DOHH2 (cell line): ENCODE measurements at regions not wholly inside any gene's neighbourhood (a gene's known extent, or its start where the extent isn't known, plus 50 kb on each side); places are given as distances from the start of the nearest gene placed in this dataset.

Experiments
- H3F3A ChIP-seq: fragments of 200-600 bp; sonication (generic), shearing (Covaris generic); 2 replicates; pipeline ENCODE4 v1.6.0; 2016; ENCODE audit warnings: antibody characterized with exemption, mild to moderate bottlenecking; ENCODE audit not compliant: control insufficient read depth, insufficient read depth
- H3K27ac ChIP-seq: fragments of 200-600 bp; sonication (generic); 2 replicates; pipeline ENCODE4 v1.5.1; 2014; ENCODE audit warnings: low read depth, mild to moderate bottlenecking, low read length, moderate library complexity
- H3K27me3 ChIP-seq: fragments of 200-600 bp; sonication (generic); 2 replicates; pipeline ENCODE4 v1.6.1; 2014; ENCODE audit warnings: mild to moderate bottlenecking, low read length, mixed read lengths; ENCODE audit not compliant: control insufficient read depth
- H3K36me3 ChIP-seq: fragments of 200-600 bp; sonication (generic); 2 replicates; pipeline ENCODE4 v1.6.1; 2014; ENCODE audit warnings: mild to moderate bottlenecking, low read length, moderate library complexity, mixed read lengths; ENCODE audit not compliant: control insufficient read depth
- H3K4me1 ChIP-seq: fragments of 200-600 bp; sonication (generic); 2 replicates; pipeline ENCODE4 v1.6.1; 2014; ENCODE audit warnings: mild to moderate bottlenecking, low read length, mixed read lengths; ENCODE audit not compliant: control insufficient read depth
- H3K4me2 ChIP-seq: fragments of 200-600 bp; sonication (generic); 2 replicates; pipeline ENCODE4 v1.6.0; 2014; ENCODE audit warnings: mild to moderate bottlenecking, low read length, moderate library complexity
- H3K4me3 ChIP-seq: fragments of 200-600 bp; sonication (generic); 2 replicates; pipeline ENCODE4 v1.5.1; 2014; ENCODE audit warnings: mild to moderate bottlenecking, low read length, mixed read lengths
- H3K79me2 ChIP-seq: fragments of 200-600 bp; sonication (generic); 2 replicates; pipeline ENCODE4 v1.6.1; 2014; ENCODE audit warnings: mild to moderate bottlenecking, low read length, mixed read lengths; ENCODE audit not compliant: control insufficient read depth
- H3K9me2 ChIP-seq: fragments of 200-600 bp; sonication (generic); replicated peaks from 2 replicates; pipeline ENCODE4 v1.6.1; 2014; ENCODE audit warnings: mild to moderate bottlenecking, low read length, mixed read lengths; ENCODE audit not compliant: control insufficient read depth
- H3K9me3 ChIP-seq: fragments of 200-600 bp; sonication (generic); 2 replicates; pipeline ENCODE4 v1.6.1; 2014; ENCODE audit warnings: antibody characterized with exemption, low read length, mixed read lengths; ENCODE audit not compliant: control insufficient read depth, insufficient read depth
- H4K20me1 ChIP-seq: fragments of 200-600 bp; sonication (generic); 2 replicates; pipeline ENCODE4 v1.6.0; 2014; ENCODE audit warnings: low read depth, mild to moderate bottlenecking, antibody characterized with exemption, low read length, moderate library complexity; ENCODE audit not compliant: control insufficient read depth, insufficient read depth
- EZH2phosphoT487 ChIP-seq: fragments of 200-600 bp; sonication (generic); IDR thresholded peaks from 2 replicates; pipeline ENCODE4 v1.6.1; 2017; ENCODE audit warnings: borderline replicate concordance, mild to moderate bottlenecking, antibody characterized with exemption, low read length, moderate library complexity, mixed read lengths
- TF ChIP-seq, protein P1 (sequence below): fragments of 200-600 bp; sonication (generic); IDR thresholded peaks from one replicate; pipeline ENCODE4 v1.5.1; 2014; ENCODE audit warnings: antibody characterized with exemption, mild to moderate bottlenecking, low read depth, low read length; ENCODE audit not compliant: poor library complexity, severe bottlenecking

DNA sequence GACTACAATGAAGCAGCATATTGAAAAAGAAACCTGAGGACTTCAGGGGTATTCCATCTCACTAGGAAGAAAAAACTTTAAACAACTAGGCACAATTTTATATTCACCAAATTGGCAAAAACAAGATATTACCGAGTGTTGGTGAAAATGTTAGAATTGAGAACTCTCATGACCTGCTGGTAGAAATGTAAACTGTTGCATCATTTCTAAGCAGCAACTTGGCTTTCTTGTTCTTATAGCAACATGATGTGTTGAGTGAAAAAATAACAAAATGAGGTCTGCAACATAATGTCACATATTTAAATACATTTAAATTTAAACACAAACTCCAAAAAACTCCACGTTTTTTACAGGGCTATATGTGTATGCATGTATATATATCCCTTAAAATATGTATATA, 59.0 kb upstream of the SPPL2A start:
- H3K27me3 ChIP-seq: no peaks in the 10 kb centered on the region
- H3K36me3 ChIP-seq: no peaks in the 10 kb centered on the region
- TF ChIP-seq, protein P1, sequence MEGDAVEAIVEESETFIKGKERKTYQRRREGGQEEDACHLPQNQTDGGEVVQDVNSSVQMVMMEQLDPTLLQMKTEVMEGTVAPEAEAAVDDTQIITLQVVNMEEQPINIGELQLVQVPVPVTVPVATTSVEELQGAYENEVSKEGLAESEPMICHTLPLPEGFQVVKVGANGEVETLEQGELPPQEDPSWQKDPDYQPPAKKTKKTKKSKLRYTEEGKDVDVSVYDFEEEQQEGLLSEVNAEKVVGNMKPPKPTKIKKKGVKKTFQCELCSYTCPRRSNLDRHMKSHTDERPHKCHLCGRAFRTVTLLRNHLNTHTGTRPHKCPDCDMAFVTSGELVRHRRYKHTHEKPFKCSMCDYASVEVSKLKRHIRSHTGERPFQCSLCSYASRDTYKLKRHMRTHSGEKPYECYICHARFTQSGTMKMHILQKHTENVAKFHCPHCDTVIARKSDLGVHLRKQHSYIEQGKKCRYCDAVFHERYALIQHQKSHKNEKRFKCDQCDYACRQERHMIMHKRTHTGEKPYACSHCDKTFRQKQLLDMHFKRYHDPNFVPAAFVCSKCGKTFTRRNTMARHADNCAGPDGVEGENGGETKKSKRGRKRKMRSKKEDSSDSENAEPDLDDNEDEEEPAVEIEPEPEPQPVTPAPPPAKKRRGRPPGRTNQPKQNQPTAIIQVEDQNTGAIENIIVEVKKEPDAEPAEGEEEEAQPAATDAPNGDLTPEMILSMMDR: no peak
- TF ChIP-seq EZH2phosphoT487: no peak
- H3K4me1 ChIP-seq: no peaks in the 10 kb centered on the region
- H3K9me3 ChIP-seq: no peaks in the 10 kb centered on the region
- no peaks in the 10 kb centered on the region for H3F3A ChIP-seq
- H3K4me3 ChIP-seq: no peak overlapping the region
- H3K79me2 ChIP-seq: no peaks in the 10 kb centered on the region
- H3K27ac ChIP-seq: no peak overlapping the region
- no peak overlapping the region for H3K4me2 ChIP-seq
- no peaks in the 10 kb centered on the region for H4K20me1 ChIP-seq
- H3K9me2 ChIP-seq: no peaks in the 10 kb centered on the region

DNA sequence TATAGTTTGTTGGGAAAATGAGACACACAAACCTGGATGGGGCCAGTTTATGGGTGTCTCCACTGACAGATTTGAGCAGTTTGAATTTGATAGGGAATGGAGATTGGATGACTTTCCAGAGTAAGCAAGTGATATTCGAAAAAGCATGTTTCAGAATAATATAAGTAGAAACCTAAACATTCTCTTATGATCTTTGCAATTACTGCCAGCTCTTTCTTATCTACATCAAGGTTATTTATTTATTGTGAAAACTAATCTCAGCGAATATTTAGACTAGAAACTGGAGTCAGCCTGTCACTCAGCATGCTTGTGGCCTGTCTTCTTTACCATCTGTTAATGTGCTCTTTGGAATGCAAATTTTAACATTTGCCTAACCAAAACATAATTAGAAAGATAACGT, 57.8 kb upstream of the SPPL2A start:
- no peaks in the 10 kb centered on the region for H3K27me3 ChIP-seq

DNA sequence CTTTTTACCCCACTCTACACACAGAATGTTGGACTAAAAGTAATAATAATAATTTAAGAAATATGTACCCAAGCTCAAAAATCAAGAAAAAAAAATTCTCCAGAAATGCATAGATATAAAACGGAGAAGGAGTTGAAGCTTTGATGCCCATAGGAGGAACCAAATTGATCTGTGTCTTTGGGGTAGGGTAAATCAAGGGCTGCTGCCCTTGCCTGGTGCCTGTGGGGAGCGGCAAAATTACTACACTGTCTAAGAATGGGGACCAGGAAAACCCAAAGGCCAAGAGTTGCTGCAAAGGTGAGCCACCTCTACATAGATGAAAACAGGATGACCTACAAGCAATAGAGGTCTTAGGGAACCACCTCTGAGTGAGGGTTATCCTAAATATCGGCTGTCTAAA, 56.0 kb upstream of the SPPL2A start:
- H3K36me3 ChIP-seq: no peaks in the 10 kb centered on the region
- no peaks in the 10 kb centered on the region for H3K9me3 ChIP-seq
- H3K9me2 ChIP-seq: no peaks in the 10 kb centered on the region
- TF ChIP-seq, protein P1: no peak
- TF ChIP-seq EZH2phosphoT487: no peak
- no peak overlapping the region for H3K27ac ChIP-seq
- peaks cover 7% of the 10 kb centered on the region for H3K27me3 ChIP-seq
- H3K4me1 ChIP-seq: no peaks in the 10 kb centered on the region
- no peak overlapping the region for H3K4me3 ChIP-seq
- no peaks in the 10 kb centered on the region for H3K79me2 ChIP-seq
- H3F3A ChIP-seq: no peaks in the 10 kb centered on the region
- no peaks in the 10 kb centered on the region for H4K20me1 ChIP-seq
- no peak overlapping the region for H3K4me2 ChIP-seq

More for the DNA sequence above, 57.8 kb upstream of the SPPL2A start:
- Histone ChIP-seq H3K4me3 (no peak overlapping the region), H3K4me2 (no peak overlapping the region), H3K79me2 (no peaks in the 10 kb centered on the region), H3K4me1 (no peaks in the 10 kb centered on the region), H3K9me2 (no peaks in the 10 kb centered on the region), H3K9me3 (no peaks in the 10 kb centered on the region), H4K20me1 (no peaks in the 10 kb centered on the region), H3K27ac (no peak overlapping the region), H3F3A (no peaks in the 10 kb centered on the region), H3K36me3 (no peaks in the 10 kb centered on the region)
- TF ChIP-seq EZH2phosphoT487: no peak
- TF ChIP-seq, protein P1: no peak

DNA sequence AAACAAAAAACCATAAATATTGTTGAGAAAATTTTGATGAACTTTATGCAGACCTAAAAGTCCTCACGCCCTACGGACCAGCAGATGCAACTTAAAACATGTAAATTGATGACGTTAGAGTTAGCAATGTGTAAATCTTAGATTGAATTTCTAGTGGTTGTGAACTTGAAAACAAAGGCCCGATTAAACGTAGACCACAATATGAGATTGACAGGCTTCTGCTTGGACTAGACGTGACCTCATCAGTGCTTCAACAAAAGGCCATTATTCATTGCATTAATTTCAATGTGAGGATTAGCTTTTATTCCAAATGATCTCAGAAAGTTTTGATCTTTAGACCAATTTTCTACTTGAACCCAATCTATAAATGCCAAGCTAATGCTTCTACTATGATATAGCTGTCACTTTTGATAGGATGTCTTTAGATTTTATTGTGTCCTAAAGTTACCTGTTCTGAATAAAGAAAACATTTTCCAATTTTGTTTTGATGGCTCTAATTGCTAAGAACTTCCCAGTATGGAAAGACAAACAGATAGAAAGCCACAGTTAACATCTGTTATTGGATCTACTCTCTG, 55.4 kb upstream of the SPPL2A start:
- Histone ChIP-seq H3K36me3 (no peaks in the 10 kb centered on the region), H3K4me3 (no peak overlapping the region), H4K20me1 (no peaks in the 10 kb centered on the region), H3K4me1 (no peaks in the 10 kb centered on the region), H3K9me3 (no peaks in the 10 kb centered on the region), H3K27ac (no peak overlapping the region), H3K4me2 (no peak overlapping the region), H3K79me2 (no peaks in the 10 kb centered on the region), H3K27me3 (peaks cover 9% of the 10 kb centered on the region), H3K9me2 (no peaks in the 10 kb centered on the region), H3F3A (no peaks in the 10 kb centered on the region)
- TF ChIP-seq EZH2phosphoT487: no peak
- TF ChIP-seq, protein P1: no peak
